ENCODE measurements at regions not wholly inside any gene's neighbourhood (a gene's known extent, or its start where the extent isn't known, plus 50 kb on each side); places are given as distances from the start of the nearest gene placed in this dataset.
"Not testable (repeated sequence)": the region's sequence is repeated elsewhere in the genome, so short reads cannot be mapped to it uniquely, and the experiment has no call there.

DNA sequence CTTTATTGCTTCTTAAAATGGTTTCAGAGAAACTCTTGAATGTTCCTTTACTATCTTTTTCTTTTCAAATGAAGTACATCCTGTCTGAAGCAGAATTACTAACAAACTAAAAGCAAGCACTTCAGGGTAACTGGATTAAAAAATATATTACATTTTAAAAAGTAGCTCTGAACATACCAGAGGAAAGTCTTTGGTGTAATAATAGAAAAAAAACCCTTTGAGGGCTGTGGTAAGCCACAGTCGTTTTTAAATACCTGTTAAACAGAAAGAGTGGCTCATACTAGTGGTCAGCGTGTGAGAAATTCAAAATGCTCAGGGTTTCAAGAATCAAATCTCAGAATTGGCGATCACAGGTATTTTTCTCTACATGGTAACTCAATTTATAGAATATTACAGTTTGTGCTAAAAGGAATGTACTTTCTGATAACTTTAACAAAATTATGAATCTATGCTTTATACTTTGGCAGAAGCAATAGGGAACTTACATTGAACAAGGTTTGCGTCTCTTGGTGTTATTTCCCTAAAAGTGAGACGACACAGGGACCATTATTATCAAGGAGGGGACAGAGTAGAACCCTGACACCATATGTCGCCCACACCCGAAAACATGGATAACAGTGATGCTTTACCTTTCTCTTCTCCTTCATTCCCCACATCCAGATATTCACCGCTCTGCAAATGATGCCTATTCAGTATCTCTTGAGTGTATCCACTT lies 97.0 kb upstream of the DPH5 start:
- DNase-seq (ENCODE audit: low read depth), result no peak

DNA sequence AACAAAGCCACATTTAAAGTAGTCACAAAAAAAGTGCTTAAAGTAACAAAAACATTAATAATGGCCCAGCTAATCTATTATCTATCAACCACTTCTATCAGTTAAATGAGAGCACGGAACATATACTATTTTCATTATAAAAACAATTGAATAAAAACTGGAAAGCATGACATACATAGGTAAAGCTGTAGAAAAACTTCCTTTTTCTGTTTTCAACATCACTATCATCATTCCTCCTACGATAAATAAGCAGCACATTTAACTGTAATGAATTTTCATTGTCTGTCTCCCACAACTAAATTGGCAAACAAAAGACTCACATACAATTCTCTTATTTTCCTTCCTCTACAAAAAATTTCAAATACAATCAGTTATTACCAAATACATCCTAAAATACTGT lies 96.4 kb upstream of the DPH5 start:
- no peak for DNase-seq (ENCODE audit: low read depth)

GRCh38 chr1:101121504-101121903 lies 95.9 kb upstream of the DPH5 start:
- no peak for DNase-seq (ENCODE audit: low read depth)

DNA sequence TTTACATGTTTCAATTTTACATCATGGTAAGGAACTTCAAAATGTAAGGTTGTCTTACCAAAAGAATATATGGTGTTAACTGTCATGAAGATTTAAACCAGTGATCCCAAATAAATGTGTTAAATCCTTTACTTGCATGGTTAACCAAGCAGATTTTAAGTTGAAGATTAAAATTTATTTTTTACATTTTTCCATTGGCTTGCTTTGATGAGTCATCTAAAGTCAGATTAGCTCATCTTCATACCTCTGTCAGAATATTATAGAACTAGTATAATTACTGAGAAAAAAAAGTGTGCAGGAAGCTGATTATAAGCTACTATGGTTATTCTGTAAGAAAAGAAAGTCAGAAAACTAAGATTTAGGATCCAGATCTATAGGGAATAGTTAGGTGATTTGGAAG lies 95.3 kb upstream of the DPH5 start:
- DNase-seq (ENCODE audit: low read depth), result no peak

DNA sequence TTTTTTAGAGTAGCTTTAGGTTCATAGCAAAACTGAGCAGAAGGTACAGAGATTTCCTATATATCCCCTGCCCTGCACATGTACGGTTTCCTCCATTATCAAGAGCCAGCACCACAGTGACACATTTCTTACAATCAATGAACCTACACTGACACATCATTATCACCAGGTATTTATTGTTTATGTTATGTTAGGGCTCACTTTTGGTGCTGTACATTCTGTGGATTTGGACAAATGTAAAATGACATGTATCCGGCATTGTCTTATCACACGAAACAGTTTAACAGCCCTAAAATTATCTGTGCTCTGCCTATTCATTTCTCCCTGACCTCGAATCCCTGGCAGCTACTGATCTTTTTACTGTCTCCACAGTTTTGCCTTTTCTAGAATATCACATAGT lies 93.7 kb upstream of the DPH5 start:
- no peak for DNase-seq (ENCODE audit: low read depth)

DNA sequence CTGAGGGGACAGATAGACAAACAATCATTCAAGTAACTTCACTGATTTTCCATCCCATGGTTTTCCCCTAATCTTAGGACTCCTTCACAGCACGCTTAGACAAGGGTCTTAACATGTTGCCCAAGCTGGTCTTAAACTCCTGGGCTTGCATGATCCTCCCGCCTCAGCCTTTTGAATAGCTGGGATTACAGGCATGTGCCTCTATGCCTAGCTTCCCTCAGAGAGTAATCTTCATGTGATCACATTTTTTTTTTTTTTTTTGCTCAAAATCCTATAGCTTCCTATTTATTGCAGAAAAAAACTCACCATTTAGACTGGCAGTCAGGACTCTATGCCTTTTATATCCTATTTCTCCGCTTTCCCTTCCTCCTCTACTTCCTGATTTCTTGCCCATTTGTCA lies 90.4 kb upstream of the DPH5 start:
- DNase-seq (ENCODE audit: low read depth), result no peak

- no peak for DNase-seq (ENCODE audit: low read depth)
Measured at GRCh38 chr1:101115112-101115511, 89.5 kb upstream of the DPH5 start.

- not testable (repeated sequence) for DNase-seq (ENCODE audit: low read depth)
Measured at GRCh38 chr1:101114128-101114527, 88.5 kb upstream of the DPH5 start.

DNA sequence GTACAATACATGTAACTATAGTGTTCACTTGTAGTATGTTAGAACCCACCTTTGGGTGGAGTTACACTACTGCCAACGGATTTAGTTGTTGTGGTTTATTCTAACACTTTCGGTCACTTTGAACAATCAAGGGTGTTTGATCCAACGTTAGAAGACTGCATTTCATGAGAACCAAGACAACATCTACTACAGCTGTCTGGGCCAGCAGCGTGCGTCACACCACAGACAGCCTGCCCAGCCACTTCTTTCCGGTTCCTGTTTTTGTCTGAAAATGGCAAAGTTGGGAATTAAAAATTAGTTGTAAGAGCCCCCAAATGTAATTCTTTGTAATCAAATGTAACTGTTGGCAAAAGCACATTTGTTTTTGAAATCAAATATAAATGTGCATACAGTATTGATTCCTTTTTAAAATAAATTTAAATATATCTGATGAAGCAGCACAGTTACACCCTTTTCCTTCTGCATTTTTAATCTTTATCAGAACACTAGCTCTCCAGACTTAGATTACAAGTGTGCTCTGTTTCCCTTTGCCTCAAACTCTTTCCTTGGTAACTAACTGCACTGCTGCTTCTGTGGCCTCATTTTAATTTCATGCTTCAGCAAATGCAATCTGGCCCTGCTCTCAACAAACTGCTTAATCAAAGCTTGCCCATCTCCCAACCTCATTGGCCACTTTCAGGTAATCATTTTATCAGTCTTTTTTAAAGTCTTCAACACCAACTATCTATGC lies 86.6 kb upstream of the DPH5 start:
- peak; percentile 26 for DNase-seq (ENCODE audit: low read depth)

GRCh38 chr1:101111461-101111860 lies 85.9 kb upstream of the DPH5 start:
- no peak for DNase-seq (ENCODE audit: low read depth)

DNA sequence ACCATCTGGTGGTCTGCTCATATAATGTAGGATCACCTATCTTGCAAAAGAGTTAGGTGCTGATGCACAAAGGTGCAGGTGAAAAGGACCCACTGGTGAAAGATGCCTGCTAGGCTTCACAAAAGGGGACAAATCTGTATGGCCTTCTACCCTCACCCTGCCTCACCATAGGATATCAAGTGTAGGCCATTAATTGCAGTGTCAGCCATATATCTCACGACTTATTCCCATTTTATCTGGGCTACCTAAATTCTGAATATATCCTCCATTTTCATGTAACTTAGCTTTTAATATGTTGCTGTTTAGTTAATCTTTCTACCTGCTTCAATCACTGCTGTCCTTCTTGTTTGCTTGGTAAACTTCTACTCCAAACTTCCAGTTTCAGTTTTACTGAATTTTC lies 84.2 kb upstream of the DPH5 start:
- no peak for DNase-seq (ENCODE audit: low read depth)

- no peak for DNase-seq (ENCODE audit: low read depth)
Measured at GRCh38 chr1:101108111-101108500, 82.5 kb upstream of the DPH5 start.

GRCh38 chr1:101107496-101108110 lies 82.0 kb upstream of the DPH5 start:
- no peak for DNase-seq (ENCODE audit: low read depth)

DNA sequence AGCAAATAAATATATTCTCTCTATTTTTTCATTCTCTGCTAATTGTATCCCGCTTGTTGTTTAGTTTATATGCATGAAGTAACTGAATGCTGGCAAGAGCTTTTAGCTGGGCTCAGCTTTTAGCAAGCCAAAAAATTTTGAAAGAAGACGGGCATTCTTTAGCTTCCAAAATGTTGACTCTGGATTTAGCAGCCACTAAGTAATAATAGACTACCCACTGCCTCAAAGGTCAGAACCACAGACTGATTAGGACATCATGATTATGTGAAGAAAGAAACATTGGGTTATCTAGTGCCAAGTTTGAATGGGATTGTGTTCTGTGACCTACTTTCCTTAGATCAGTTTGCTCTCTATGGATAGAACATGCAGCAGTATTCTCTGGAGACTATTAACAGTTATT lies 80.3 kb upstream of the DPH5 start:
- DNase-seq (ENCODE audit: low read depth), result no peak

- DNase-seq (ENCODE audit: low read depth), result no peak
Measured at GRCh38 chr1:101102426-101103156, 77.0 kb upstream of the DPH5 start.

DNA sequence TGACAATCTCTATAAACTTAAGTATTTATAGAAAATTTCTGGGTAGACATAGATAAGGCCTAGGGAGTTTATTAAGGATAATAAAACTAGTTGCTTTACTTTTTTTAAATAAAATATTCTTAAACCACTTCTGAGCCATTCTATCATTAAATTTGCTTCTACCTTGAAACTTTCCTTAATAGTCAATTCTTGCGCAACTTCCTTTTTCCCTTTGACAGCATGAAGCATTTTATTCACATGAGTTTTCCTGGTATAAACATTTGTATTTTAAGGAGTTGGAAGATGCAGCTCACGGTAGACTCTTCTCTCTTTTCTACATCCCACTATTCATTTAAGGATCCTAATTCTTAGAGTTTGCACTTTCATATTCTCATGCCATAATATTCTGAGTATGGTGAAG lies 75.8 kb upstream of the DPH5 start:
- DNase-seq (ENCODE audit: low read depth), result no peak

DNA sequence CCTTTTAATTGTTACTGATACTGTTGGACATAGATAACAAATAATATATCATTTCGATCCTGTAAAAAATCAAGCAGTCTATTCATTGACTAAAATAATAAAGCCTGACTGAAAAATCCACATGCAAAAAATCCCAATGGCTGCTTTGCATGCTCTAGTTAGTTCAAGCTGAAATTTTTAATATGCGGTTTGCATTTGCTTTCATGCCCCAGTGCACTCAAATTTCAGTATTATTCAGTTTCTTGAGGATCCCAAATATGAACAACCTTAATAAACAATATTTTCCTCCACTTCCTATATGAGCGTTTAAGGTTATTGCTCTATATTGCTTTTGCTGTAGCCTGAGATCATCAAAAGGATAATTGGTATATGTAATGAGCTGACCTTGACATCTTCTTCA lies 75.1 kb upstream of the DPH5 start:
- no peak for DNase-seq (ENCODE audit: low read depth)

DNA sequence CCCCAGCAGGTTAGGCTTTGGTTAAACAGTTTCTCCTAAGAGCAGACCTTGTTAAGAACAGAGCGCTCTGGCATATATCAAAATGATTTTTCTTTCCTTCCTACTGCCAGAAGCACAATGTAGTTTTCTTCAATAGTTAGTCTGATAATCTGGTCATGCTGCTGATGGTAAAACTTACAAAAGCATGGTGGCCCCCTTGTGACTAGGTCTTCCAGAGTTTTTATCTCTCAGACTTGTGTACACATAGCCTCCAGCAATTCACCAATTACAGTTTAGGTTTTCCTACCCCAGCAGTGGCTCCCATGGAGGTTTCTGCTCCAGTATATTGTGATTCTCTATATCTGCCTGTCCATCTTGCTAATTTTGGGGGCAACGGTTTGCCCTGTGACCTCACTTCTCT lies 73.3 kb upstream of the DPH5 start:
- no peak for DNase-seq (ENCODE audit: low read depth)

DNA sequence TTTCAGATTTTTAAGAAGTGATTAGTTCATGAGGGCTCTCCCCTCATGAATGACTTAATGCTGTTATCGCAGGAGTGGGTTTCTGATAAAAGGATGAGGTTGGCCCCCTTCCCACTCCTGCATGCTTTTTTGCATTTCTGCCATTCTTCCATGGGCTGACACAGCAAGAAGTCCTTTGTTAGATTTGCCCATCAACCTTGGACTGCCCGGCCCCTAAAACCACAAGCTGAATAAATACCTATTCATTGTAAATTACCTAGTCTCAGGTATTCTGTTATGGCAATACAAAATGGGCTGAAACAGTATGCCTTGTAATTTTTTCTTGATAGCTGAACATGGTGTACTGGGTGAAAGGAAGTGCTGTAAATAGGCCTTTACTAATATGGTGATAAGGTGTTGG lies 72.7 kb upstream of the DPH5 start:
- DNase-seq (ENCODE audit: low read depth), result no peak

- no peak for DNase-seq (ENCODE audit: low read depth)
Measured at GRCh38 chr1:101089613-101090338, 64.2 kb upstream of the DPH5 start.

DNA sequence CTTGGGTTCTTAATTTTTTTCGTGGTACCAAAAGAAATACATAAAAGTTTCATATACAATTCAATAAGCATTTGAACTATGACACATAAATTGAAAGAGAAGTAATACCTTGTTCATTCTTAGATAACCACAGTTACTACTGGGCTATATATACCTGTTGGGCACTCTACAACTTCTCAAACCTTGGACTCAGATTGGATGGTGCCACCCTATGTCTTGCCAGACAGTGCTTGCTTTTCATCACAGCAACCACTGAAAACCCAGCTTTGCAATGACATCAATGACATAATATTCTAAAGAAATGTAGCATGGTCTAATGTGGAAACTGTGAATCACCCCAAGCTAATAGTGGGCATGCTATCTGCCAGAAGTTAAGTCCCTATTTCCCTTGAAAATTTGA lies 62.8 kb upstream of the DPH5 start:
- DNase-seq (ENCODE audit: low read depth), result no peak

DNA sequence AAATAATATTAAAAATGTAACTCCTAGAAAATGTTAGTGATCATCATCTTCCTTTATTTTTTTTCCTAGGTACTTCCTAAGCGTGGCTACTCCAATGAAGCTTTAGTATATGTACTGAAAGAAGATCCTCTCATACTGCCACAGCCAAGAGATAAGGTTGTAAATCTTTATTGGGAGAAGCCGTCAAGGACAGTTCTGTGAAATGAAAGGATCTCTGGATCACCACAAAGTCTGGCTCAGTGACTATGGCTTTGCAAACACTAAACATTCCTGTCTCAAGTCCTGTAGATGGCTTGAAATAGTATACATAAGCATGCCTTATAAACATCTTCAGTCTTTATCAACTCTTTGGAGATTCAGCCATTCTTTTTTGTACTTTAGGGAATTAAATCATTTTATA lies 61.2 kb upstream of the DPH5 start:
- no peak for DNase-seq (ENCODE audit: low read depth)
